GM03348 (cell line): ENCODE measurements at regions not wholly inside any gene's neighbourhood (a gene's known extent, or its start where the extent isn't known, plus 50 kb on each side); places are given as distances from the start of the nearest gene placed in this dataset.
"Not testable (repeated sequence)": the region's sequence is repeated elsewhere in the genome, so short reads cannot be mapped to it uniquely, and the experiment has no call there.

Source experiments
- DNase-seq: peaks from one replicate; pipeline ENCODE4 v3.0.0; 2012; ENCODE audit warnings: low spot score

GRCh38 chr21:20373031-20373430, 625.2 kb upstream of the NCAM2 start:
- DNase-seq: no peak

GRCh38 chr21:20377250-20377649, 621.0 kb upstream of the NCAM2 start:
- DNase-seq: no peak

GRCh38 chr21:20388400-20388799, 609.8 kb upstream of the NCAM2 start:
- DNase-seq: no peak

- no peak for DNase-seq
Observed at GRCh38 chr21:20396798-20397197, 601.4 kb upstream of the NCAM2 start.

- DNase-seq: no peak
Observed at GRCh38 chr21:20404915-20405314, 593.3 kb upstream of the NCAM2 start.

GRCh38 chr21:20418353-20418752, 579.9 kb upstream of the NCAM2 start:
- DNase-seq: no peak

GRCh38 chr21:20419772-20420171, 578.4 kb upstream of the NCAM2 start:
- DNase-seq: no peak

- DNase-seq: no peak
Observed at GRCh38 chr21:20424943-20425342, 573.3 kb upstream of the NCAM2 start.

GRCh38 chr21:20425856-20426255, 572.4 kb upstream of the NCAM2 start:
- DNase-seq: no peak

- no peak for DNase-seq
Observed at GRCh38 chr21:20440338-20440737, 557.9 kb upstream of the NCAM2 start.

- no peak for DNase-seq
Observed at GRCh38 chr21:20443558-20444155, 554.6 kb upstream of the NCAM2 start.

GRCh38 chr21:20445971-20446370, 552.2 kb upstream of the NCAM2 start:
- DNase-seq: no peak

GRCh38 chr21:20451046-20451445, 547.2 kb upstream of the NCAM2 start:
- DNase-seq: no peak

- no peak for DNase-seq
Observed at GRCh38 chr21:20452935-20453334, 545.3 kb upstream of the NCAM2 start.

GRCh38 chr21:20459838-20460237, 538.4 kb upstream of the NCAM2 start:
- DNase-seq: no peak

GRCh38 chr21:20463362-20463761, 534.8 kb upstream of the NCAM2 start:
- DNase-seq: no peak

GRCh38 chr21:20469361-20469760, 528.8 kb upstream of the NCAM2 start:
- DNase-seq: no peak

GRCh38 chr21:20486303-20486702, 511.9 kb upstream of the NCAM2 start:
- no peak for DNase-seq

- DNase-seq: not testable (repeated sequence)
Observed at GRCh38 chr21:20502915-20503314, 495.3 kb upstream of the NCAM2 start.

GRCh38 chr21:20507783-20508182, 490.4 kb upstream of the NCAM2 start:
- DNase-seq: no peak

- DNase-seq: no peak
Observed at GRCh38 chr21:20511216-20511880, 486.9 kb upstream of the NCAM2 start.

GRCh38 chr21:20515446-20515845, 482.8 kb upstream of the NCAM2 start:
- DNase-seq: no peak

- no peak for DNase-seq
Observed at GRCh38 chr21:20519076-20519475, 479.1 kb upstream of the NCAM2 start.

GRCh38 chr21:20522611-20523010, 475.6 kb upstream of the NCAM2 start:
- DNase-seq: no peak
